ENCODE measurements at regions not wholly inside any gene's neighbourhood (a gene's known extent, or its start where the extent isn't known, plus 50 kb on each side); places are given as distances from the start of the nearest gene placed in this dataset.

GRCh38 chr13:97562962-97563361 lies 129.0 kb downstream of the RAP2A start:
- TF ChIP-seq CTCF (IDR thresholded peaks at IDR 0.05; ENCODE audit: poor library complexity), result no peak
- TF ChIP-seq EZH2 (IDR thresholded peaks at IDR 0.05; ENCODE audit: borderline replicate concordance), result no peak
- TF ChIP-seq EZH2phosphoT487 (IDR thresholded peaks at IDR 0.05; ENCODE audit: low read depth, severe bottlenecking, unreplicated experiment), result no peak

Measured in hepatocyte (in vitro differentiated cells).